Kidney epithelial cell (primary cell): ENCODE measurements at regions not wholly inside any gene's neighbourhood (a gene's known extent, or its start where the extent isn't known, plus 50 kb on each side); places are given as distances from the start of the nearest gene placed in this dataset.

Source experiments
- DNase-seq: peaks from one replicate; pipeline ENCODE4 v3.0.0-alpha.2; 2010; ENCODE audit warnings: low read depth
- H3K27me3 ChIP-seq: 2 replicates; pipeline ENCODE4 v1.6.0; 2011; ENCODE audit warnings: low read length; ENCODE audit not compliant: control insufficient read depth, insufficient read depth
- H3K36me3 ChIP-seq: 2 replicates; pipeline ENCODE4 v1.5.1; 2011; ENCODE audit warnings: low read length; ENCODE audit not compliant: control insufficient read depth, insufficient read depth
- H3K4me3 ChIP-seq: 2 replicates; pipeline ENCODE4 v1.5.1; 2011; ENCODE audit warnings: low read depth, mild to moderate bottlenecking, control low read depth, low read length
- CTCF ChIP-seq: IDR thresholded peaks from 2 replicates; pipeline ENCODE4 v1.5.1; 2011; ENCODE audit warnings: mild to moderate bottlenecking, moderate library complexity, low read length, control low read depth, inconsistent platforms; ENCODE audit not compliant: insufficient read depth, poor library complexity, severe bottlenecking

GRCh38 chr2:137824501-137824900 lies 139.8 kb upstream of the HNMT start:
- no peaks in the 10 kb centered on the region for H3K36me3 ChIP-seq
- H3K4me3 ChIP-seq: no peak overlapping the region
- H3K27me3 ChIP-seq: no peaks in the 10 kb centered on the region
- no peak for TF ChIP-seq CTCF
- DNase-seq: no peak

- no peaks in the 10 kb centered on the region for H3K36me3 ChIP-seq
- no peak for TF ChIP-seq CTCF
- DNase-seq: peak; percentile 14
- H3K4me3 ChIP-seq: no peak overlapping the region
- H3K27me3 ChIP-seq: no peaks in the 10 kb centered on the region
These were observed 137.6 kb upstream of the HNMT start for GRCh38 chr2:137826373-137827372.

- Histone ChIP-seq H3K4me3 (no peak overlapping the region), H3K27me3 (no peaks in the 10 kb centered on the region), H3K36me3 (no peaks in the 10 kb centered on the region)
- no peak for TF ChIP-seq CTCF
- DNase-seq: no peak
These were observed 135.6 kb upstream of the HNMT start for GRCh38 chr2:137828624-137829023.

GRCh38 chr2:137829251-137829650 lies 135.0 kb upstream of the HNMT start:
- Histone ChIP-seq H3K27me3 (no peaks in the 10 kb centered on the region), H3K36me3 (no peaks in the 10 kb centered on the region), H3K4me3 (no peak overlapping the region)
- TF ChIP-seq CTCF: no peak
- DNase-seq: no peak

DNA sequence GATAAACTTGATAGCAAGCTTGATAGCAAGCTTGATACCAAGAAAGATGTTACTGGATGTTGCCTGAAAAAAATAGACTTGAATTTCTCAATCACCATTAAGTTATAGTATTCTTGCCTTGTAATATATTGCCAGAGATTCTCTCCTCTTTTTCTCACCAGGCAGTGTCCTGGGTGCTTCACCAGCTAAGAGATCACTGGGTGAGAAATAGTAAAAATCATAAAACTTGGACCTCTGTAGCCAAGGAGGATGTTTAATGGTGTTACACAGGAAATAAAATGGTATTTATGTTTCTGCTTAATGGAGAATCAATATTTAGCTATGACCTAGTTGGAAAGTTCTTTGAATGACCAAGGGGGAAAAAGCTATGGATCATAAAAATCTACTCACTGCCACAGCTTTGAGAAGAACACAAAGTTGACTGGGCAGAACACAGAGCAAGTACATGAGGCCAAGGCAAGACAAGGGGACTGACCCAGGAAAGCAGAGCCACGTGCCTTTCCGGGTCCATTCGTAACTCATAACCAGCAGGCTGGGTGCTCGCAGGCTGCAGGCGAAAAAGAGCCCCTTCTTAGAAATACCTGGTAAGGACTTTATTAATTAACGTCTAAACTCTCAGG lies 129.4 kb upstream of the HNMT start:
- no peak for DNase-seq
- Histone ChIP-seq H3K4me3 (no peak overlapping the region), H3K36me3 (no peaks in the 10 kb centered on the region), H3K27me3 (no peaks in the 10 kb centered on the region)
- TF ChIP-seq CTCF: no peak

GRCh38 chr2:137836671-137837070 lies 127.6 kb upstream of the HNMT start:
- no peak for DNase-seq
- Histone ChIP-seq H3K4me3 (no peak overlapping the region), H3K27me3 (no peaks in the 10 kb centered on the region), H3K36me3 (no peaks in the 10 kb centered on the region)
- no peak for TF ChIP-seq CTCF
